ENCODE measurements at regions not wholly inside any gene's neighbourhood (a gene's known extent, or its start where the extent isn't known, plus 50 kb on each side); places are given as distances from the start of the nearest gene placed in this dataset.

DNA sequence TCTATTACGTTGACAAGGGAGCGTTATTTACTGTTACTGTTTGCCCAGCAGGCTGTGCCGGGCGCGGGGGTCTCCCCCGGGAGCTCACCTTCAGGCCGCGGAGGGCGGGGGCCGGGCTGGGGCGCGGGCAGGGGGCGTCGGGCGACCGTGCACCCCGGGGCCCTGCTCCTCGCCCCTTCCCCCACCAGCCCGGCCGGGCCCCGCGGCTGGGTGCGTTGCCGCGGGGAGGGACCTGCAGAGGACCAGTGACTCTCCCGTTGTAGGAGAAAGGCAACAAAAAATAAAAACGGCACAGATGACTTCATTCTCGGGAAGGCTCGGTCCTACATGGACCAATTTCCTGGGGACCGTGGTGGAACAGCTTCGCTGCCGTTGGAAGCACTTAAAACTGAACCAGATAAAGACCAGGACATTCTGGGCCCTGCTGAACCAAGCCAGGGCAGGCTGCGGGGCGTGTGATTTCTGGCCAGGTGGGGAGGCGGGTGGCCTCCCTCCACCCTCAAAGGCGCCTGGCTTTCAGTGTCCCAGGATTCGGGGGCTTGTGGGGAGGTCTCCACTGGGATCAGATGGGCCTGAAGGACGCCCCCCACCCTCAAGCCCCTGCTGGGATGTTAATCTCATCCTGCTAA, 57.4 kb downstream of the IGLL1 start:
- no peak for DNase-seq (ENCODE audit: low read depth, low spot score)

DNA sequence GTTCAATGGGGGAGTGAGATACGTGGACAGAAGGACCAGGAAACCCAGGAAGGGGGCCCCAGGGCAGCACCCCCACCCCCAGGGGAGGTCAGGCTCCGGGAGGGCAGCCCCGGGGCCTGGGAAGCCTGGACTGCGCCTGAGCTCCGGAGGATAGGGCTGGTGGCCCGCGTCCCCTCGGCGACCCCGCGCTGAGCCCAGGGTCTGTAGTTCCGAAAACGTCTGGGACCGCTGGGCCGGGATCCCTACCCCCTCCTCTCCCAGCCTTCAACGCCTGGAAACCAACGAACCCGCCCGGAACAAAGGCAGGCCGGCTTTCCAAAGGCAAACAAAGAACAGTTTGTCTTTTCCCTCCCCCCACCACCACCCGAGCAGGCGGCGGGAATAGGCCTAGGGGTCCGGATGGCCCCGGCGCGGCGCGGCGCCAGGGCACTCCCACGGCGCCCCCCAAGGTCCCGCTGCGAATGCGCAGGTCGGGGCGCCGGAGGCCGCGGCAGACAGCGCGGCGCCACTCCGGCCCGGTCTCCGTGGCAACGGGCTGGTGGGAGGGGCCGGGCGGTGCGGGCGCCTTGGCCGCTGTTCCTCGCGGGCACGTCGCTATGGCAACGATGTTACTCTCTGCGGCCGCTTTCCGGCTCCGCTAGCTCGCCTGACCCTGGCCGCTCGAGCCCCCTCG, 58.5 kb downstream of the IGLL1 start:
- DNase-seq (ENCODE audit: low read depth, low spot score) = peak; percentile 71

DNA sequence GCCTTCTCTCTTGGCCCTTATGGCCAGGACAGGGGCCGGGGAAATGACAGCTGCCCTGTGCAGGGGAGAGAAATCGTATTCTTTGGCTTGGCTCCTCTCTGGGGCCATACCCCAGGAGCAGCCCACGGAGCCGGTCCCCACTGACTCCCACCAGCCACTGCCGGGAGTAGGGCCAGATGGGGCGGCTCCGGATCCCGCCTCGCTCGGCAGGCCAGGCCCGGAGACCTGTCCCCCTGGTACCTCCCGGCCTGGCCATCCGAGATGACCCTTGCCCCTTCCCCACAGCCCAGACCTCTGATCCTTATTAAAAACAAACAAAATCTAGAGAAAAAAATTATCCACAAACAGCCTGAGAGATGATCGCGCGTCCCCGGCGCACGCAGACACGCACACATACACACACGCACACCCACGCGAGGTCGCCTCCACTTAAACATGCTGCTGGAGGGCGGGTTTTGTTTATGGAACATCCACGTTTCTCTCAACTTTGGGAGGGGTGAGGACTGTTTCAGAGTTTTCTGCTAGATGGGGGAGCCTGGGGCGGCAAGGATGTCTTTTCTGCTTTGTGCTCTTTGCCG, 59.1 kb downstream of the IGLL1 start:
- no peak for DNase-seq (ENCODE audit: low read depth, low spot score)

DNA sequence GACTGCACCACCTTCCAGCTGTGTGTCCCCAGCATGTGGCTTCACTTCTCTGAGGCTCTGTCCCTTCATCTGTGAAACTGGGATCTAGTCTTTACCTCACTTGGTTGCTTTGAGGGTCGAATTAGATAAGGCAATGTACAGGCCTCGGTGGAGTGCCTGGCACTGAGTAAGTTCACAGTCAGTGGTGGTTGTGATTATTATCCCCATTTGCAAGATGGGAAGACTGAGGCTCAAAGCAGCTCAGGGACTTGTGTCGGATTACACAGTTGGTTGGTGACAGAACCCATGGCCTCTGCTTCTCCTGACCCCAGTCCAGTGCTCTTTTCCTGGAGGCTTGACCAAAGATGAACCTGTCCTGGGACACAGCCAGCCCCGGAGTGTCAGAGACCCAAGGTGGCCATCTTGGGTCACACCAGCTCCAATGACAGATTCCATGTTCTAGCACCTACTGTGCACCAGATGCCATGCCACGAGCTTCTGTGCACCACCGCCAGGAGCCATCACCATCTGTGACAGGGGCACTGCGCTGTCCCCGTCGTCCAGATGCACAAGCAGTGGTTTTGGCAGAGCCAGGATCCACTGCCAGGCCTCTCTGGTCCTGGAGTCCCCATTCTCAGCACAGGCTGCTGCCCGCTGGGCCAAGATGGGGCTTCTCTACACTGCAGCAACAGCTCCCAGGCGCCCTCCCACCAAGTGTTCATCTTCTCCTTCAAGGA, 60.5 kb downstream of the IGLL1 start:
- no peak for DNase-seq (ENCODE audit: low read depth, low spot score)

DNA sequence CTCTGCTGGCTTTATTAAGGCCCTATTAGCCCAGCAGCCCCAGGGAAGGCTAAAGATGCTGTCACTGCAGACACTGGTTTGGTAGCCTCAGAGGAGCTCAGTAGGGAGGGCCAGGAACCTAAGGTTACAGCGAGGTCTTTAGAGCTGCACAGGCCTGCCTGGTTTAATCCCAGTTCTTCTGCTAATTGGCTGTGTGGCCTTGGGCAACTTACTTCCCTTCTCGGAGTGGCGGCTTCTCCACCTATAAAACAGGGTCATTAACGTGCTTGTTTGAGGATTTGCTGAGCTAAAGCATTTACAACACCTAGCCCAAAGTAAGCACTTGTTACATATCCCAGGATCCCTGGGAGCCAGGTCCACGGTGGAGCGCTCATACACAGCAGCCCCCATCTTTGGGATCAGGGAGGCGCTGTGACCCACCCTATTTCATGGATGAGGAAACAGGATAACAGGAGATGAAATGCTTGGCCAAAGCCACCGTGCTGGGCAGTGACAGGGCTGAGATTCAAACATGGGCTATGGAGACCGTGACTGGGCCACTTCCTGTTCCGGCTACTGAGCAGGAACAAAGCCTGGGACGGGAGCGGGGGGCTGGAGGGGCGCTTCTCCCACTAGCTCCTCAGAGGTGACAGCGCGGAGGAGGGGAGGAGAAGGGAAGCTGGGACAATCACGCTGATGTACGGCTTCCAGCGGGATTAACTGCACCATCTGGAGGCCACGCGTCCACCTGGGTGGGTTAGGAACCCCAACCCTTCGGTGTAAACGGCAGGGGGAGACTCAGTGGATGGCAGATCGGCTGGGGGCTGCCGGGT, 61.5 kb downstream of the IGLL1 start:
- no peak for DNase-seq (ENCODE audit: low read depth, low spot score)

DNA sequence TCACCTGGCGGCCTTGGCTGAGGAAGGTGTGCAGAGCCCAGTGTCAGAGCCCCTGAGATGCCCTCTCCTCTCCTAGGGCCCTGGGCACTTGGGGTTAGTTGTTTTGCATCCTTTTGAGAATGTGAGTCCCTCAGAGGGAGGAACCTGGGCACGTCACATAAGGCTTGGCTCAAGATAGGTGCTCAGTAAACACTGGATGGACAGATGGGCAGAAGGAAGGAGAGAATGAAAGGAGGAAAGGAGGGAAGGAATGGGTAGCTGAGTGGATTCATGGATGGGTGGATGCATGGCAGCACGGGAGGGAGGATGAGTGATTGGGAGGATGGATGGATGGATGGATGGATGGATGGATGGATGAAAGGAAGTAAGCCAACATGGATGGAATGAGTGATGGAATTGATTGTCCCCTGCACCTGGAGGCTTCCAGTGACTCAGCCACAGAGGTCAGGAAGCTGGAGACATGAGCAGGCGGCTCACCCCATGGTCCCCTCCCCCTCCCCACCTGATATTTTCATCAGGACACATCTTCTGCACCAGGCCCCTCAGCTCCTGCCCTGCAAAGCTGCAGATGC, 62.2 kb downstream of the IGLL1 start:
- DNase-seq (ENCODE audit: low read depth, low spot score) = no peak

DNA sequence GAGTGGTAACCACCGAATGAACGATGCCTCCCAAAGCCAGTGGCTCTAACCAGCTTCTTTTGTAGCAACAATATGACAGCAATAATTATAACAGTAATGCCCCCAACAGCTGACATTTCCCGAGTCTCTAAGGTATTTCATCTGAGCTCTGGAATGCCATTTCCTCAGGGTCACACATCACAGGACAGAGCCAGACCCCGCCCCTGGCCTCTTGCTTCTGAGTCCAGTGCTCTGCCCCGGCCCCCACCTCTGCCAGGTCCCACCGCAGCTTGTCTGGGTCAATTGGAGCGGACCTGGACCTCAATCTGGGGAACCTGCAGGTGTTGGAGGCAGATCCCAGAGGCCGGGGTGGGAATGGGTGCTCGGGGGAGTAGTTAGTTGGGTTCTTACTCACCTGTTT, 63.8 kb downstream of the IGLL1 start:
- no peak for DNase-seq (ENCODE audit: low read depth, low spot score)

DNA sequence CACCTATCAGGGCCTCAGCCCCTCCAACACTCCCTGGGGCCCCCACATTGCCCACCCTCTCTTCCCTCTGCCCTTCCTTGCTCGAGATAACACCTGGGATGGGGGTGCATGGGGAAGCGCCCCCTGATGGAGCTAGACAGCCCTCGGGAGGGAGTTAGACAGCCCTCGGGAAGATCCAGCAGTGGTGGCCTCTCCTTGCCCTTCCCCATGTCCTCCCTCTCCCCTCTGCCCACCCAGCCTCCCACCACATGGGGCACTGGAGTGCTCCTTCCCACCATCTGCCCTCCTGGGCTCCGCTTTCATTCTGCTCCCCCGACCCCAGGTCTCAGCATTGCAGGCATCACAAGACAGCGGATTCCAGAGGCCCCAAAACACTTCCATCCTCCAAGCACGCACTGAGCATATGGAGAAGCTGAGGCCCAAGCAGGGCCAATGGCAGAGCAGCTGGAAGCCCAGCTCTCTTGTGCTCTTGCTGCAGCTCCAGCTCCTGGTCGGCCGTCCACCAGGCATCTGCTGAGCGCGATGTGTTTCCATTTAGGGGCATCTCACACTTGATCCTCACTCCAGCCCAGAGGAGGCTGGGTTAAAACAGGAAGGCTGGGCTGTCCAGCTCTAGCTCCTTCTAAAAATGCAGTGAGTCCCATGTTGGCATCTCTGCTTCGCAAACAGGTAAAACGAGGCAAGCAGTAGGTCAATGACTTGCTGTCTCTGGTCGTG, 65.6 kb downstream of the IGLL1 start:
- no peak for DNase-seq (ENCODE audit: low read depth, low spot score)

DNA sequence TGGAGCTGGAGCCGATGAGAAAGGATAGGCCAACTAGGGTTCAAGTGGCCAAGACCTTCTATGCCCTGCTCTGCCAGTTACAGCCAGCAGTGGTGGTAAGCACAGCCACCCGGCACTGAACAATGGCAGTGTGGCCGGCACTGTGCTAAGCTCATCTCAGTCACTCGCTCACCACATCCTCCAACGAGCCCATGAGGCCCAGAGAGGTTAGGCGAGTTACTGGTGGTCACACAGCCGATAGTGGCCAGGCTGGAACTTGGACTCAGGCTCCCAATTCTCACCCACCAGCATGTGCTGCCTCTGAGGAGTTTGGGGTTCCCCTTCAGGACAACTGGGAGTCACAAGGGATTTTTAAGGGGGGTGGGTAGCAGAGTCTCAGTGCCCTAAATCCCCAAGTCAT, 66.4 kb downstream of the IGLL1 start:
- DNase-seq (ENCODE audit: low read depth, low spot score) = no peak

DNA sequence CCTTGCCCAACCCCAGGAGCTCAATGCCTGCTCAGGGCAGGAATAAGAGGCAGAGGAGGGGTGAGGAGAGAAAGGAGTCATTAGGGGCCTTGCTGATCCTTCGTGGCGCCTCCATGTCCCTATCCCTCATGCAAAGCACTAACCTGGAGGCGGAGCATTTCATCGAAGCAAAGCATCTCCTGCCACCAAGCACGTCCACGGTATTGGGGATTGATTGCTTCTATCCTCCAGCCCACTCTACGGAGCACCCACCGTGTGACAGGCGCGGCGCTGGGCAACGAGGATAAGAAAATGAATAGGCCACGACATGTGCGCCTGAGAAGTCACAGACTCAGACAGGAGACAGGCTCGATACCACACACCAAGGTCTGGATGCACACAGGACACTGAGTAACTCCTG, 67.0 kb downstream of the IGLL1 start:
- no peak for DNase-seq (ENCODE audit: low read depth, low spot score)

DNA sequence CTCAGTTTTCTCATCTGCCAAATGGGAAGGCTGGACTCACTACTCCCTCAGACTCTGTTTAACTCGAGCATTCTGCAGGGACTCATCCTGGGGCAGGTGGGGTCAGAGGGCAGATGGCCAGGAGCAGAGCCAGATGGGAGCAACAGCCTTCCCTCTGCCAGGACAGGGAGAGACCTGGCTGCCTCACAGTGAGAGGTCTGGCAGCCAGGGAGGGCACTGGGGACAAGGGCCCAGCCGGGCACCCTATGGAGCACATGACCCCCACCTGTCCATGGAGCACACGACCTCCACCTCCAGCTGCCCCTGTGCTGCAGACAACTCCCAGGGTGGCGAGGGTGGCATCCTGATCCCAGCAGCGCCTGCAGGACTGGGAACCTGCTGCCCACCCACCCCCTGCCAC, 67.4 kb downstream of the IGLL1 start:
- no peak for DNase-seq (ENCODE audit: low read depth, low spot score)

DNA sequence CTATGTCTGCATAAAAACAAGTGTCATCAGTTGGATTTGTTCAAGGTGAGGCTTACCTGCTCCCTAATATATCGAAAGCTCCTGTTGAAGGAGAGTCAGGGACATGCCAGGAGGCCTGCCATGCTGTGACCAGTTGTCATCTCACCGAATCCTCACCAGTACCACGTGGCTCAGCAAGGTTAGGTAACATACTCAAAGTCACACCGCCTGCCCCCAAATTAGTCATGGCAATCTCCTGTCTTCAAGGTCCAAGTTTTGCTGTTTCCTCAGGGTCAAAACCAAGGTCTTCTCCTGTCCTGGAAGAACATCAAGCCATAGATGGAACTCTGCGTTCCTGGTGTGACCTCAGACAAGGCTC, 67.8 kb downstream of the IGLL1 start:
- no peak for DNase-seq (ENCODE audit: low read depth, low spot score)

DNA sequence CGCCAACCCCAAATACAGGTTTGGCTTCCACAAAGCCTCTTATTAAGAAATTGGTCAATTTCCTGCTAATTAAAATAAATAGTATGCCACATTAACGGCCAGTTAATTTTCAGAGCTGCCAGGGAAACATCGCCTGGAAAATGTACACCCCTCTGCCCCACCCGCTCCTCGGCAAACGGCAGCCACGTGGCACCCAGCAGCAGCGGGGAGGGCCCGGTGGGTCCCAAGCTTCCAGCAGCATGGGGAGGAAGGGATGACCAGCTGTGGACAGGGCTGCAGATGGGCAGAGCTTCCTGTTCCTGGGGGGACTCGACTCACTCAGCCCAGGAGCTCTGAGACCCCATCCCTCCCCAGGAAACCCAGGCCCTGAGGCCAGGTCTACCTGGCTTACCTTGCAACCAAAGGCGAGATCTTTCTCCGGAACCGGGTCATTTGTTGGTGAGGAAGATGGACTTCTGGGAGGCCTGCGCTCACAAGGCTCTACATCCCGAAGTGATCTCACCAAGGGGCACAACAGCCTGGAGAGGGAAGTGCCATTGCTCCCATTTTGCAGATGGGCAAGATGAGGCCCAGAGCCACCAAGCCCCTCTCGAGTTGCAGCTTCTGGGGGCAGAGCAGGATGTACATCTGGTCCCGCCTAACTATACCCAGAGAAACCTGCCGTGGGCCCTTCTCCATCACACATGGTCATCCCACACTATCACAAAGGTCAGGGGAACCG, 68.3 kb downstream of the IGLL1 start:
- DNase-seq (ENCODE audit: low read depth, low spot score) = no peak

DNA sequence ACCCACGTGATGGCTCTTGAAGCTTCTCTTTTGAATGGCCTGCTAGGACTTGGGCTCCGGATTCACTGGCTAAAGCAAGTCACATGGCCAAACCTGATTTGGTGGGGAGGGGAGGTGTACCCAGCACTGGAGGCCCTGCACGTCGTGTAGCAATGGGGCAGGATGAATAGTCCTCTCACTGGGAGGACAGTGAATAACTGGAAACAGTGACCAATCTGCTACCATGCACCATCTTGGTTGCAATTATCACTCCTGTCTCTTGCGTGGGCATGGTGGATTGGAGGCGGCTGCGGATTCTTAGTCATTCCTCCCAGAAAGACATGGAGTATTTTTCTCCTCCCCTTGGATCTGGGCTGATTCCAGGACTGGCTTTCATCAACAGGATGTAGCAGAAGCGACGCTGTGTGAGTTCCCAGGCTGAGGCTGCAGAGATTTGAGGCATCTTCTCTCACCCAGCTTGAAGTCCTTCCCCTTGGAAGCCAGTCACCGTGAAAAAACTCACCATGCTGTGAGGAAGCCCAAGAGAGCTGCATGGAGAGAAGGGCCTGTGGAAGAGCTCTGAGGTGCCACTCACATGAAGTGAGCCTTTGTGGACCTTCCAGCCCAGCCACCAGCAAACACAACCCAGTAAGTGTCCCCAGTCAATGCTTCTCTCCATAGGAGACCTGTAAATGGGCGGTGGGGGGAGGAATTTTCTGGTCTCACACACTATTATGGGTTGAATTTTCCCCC, 70.4 kb downstream of the IGLL1 start:
- no peak for DNase-seq (ENCODE audit: low read depth, low spot score)

DNA sequence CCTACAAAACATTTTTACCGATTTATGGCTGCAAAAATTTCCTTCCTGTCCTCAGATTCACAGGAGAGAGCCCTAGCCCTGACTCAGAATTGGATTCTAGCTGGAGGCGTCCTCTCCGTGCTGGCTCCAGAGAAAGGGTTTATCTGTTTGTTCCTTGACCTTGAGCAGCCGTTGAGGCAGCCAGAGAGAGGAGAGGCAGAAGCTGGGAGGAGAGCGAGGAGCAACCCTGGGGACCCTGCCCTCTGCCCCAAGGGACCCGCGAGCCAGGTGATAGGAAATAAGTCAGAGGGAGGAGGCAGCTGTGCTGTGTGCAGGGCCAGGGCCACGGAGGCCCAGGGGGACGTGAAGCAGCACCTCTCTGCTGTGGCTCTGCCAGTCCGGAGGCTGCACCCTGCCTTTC, 75.6 kb downstream of the IGLL1 start:
- no peak for DNase-seq (ENCODE audit: low read depth, low spot score)

DNA sequence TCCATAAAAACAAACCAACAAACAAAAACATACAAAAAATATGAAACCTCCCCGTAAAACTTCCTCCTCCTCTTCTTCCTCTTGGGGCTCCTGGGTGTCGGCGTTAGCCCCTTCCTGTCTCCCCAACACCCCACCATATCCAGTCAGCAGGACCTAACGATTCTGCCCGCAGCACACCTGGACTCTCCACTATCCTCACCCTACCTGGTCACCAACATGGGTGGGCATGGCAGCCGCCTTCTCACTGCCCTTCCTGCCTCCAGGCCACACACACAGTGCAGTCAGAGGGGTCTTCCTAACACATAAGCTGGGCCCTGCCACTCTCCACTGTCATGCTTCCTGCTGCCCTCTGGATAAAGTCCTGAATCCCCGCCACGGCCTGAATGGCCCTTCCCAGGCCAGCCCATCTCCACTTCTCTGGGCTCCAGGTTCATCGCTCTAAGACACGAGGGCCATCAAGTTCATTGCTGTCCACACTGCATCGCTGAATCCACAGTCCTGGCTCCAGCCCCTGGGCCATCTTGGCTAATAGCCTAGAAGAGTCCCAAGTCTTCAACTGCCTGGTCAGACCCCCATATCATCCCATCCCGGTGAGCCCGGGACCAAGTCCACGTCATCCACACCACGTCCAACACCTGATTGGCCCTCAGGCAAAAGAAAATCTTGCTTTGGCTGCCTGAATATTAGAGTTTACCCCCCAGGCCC, 76.2 kb downstream of the IGLL1 start:
- DNase-seq (ENCODE audit: low read depth, low spot score) = no peak

DNA sequence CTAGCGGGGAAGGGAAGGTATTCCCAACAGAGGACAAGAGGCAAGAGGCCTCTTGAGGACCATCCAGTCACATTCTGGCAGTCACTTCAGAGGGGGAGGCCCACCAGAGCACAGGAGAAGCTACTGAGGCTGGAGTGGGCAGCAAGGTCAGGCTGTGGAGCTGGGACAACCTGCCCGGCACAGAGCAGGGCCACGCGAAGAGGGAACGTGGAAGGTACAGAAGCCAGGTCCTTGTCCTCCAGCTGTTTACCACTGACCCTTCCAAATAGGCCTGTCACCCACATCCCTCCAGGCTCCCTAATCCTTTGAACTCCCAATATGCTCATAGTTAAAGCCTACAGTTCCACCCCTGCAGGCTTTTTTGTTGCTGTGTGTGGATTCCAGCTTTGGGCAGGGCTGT, 76.9 kb downstream of the IGLL1 start:
- no peak for DNase-seq (ENCODE audit: low read depth, low spot score)

DNA sequence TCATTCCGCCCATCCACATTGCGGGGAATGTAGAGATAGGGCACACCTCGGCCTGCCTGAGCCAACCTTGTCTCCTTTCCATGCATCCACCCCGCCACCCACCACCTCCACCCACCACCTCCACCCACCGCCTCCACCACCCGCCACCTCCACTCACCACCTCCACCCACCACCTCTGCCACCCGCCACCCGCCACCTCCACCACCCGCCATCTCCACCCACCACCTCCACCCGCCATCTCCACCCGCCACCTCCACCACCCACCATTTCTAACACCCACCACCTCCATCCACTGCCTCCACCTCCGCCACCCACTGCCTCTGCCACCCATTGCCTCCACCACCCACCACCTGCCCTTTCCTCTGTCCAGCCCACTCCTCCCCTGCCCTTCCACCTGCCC, 78.4 kb downstream of the IGLL1 start:
- no peak for DNase-seq (ENCODE audit: low read depth, low spot score)

DNA sequence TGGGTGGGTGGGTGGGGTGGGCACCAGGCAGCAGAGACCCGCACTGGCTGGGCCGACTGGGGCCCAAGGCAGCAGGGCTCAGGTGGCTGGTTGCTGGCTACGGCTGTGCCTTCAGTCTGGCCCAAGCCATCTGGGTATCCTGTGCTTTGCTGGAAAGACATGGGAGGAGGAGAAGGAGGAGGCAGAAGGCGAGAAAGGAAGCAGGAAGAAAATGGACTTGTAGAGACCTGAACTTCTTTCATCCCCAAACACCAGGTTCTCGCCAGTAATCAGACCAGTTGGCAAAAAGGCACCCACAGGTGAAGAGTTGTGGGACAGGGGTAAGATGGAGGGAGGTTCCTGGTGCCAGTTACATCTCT, 78.8 kb downstream of the IGLL1 start:
- DNase-seq (ENCODE audit: low read depth, low spot score) = no peak
